ENCODE measurements at regions not wholly inside any gene's neighbourhood (a gene's known extent, or its start where the extent isn't known, plus 50 kb on each side); places are given as distances from the start of the nearest gene placed in this dataset.

GRCh38 chr4:81527709-81528108, 56.0 kb upstream of the RASGEF1B start:
- in situ Hi-C loops (cut with HindIII; ENCODE audit: low sequenced_read_pairs), result no loop called here

DNA sequence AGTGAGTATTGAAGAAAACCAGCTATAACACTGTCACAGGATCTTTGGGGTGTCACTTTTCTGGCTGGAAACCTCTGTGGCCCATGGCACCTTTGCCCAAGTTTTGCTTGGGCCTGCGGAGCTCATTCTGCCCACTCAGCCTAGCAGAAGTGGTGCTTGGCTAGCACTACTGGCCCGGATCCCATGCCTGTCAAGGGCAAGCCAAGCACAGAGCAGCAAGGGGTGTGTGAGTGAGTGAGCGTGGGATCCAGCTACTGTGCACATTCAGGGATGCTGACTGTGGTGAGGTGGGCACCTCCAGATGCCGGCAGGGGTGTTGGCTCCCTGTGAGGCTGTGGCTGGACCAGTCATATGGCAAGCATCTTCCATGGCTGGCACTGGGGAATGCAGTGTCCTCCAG, 55.4 kb upstream of the RASGEF1B start:
- in situ Hi-C loops (cut with HindIII; ENCODE audit: low sequenced_read_pairs), result no loop called here

- in situ Hi-C loops (cut with HindIII; ENCODE audit: low sequenced_read_pairs), result no loop called here
These were observed 55.0 kb upstream of the RASGEF1B start for GRCh38 chr4:81526706-81527105.

- in situ Hi-C loops (cut with HindIII; ENCODE audit: low sequenced_read_pairs), result no loop called here
These were observed 52.1 kb upstream of the RASGEF1B start for GRCh38 chr4:81523672-81524327.

GRCh38 chr4:81522711-81523110, 51.0 kb upstream of the RASGEF1B start:
- in situ Hi-C loops (cut with HindIII; ENCODE audit: low sequenced_read_pairs), result no loop called here

- in situ Hi-C loops (cut with HindIII; ENCODE audit: low sequenced_read_pairs), result no loop called here
These were observed 50.0 kb upstream of the RASGEF1B start for GRCh38 chr4:81521708-81522107.

All from DLD1 (cell line).